Dermis microvascular lymphatic vessel endothelial cell (primary cell): ENCODE measurements at regions not wholly inside any gene's neighbourhood (a gene's known extent, or its start where the extent isn't known, plus 50 kb on each side); places are given as distances from the start of the nearest gene placed in this dataset.
"Not testable (repeated sequence)": the region's sequence is repeated elsewhere in the genome, so short reads cannot be mapped to it uniquely, and the experiment has no call there.

Source experiments
- DNase-seq, 2 donors: peaks; one replicate each; pipeline versions ENCODE4 v3.0.0 to v3.0.0-alpha.2; 2010; ENCODE audit warnings: low read depth in 2 of 2

- DNase-seq, result no peak
Measured at GRCh38 chr10:64385355-64385754, 864.2 kb downstream of the REEP3 start.

- DNase-seq, result no peak
Measured at GRCh38 chr10:64394744-64395143, 873.5 kb downstream of the REEP3 start.

- DNase-seq, result no peak
Measured at GRCh38 chr10:64396105-64396708, 875.0 kb downstream of the REEP3 start.

- no peak for DNase-seq
Measured at GRCh38 chr10:64397125-64397524, 875.9 kb downstream of the REEP3 start.

GRCh38 chr10:64408391-64409183 lies 887.4 kb downstream of the REEP3 start:
- DNase-seq, result no peak

GRCh38 chr10:64409349-64409748 lies 888.1 kb downstream of the REEP3 start:
- no peak for DNase-seq

GRCh38 chr10:64416011-64416410 lies 894.8 kb downstream of the REEP3 start:
- no peak for DNase-seq

GRCh38 chr10:64419461-64419860 lies 898.3 kb downstream of the REEP3 start:
- DNase-seq, result no peak

- no peak for DNase-seq
Measured at GRCh38 chr10:64426745-64427144, 905.5 kb downstream of the REEP3 start.

- DNase-seq, result no peak
Measured at GRCh38 chr10:64430690-64431323, 909.6 kb downstream of the REEP3 start.

- not testable (repeated sequence) for DNase-seq
Measured at GRCh38 chr10:64441872-64442271, 920.7 kb downstream of the REEP3 start.

- no peak for DNase-seq
Measured at GRCh38 chr10:64444163-64444562, 923.0 kb downstream of the REEP3 start.

- no peak for DNase-seq
Measured at GRCh38 chr10:64444564-64444963, 923.4 kb downstream of the REEP3 start.

GRCh38 chr10:64449603-64450002 lies 928.4 kb downstream of the REEP3 start:
- no peak for DNase-seq

- DNase-seq, result no peak
Measured at GRCh38 chr10:64450312-64450711, 929.1 kb downstream of the REEP3 start.

- no peak for DNase-seq
Measured at GRCh38 chr10:64454962-64455361, 933.8 kb downstream of the REEP3 start.

- DNase-seq, result no peak
Measured at GRCh38 chr10:64458306-64458705, 937.1 kb downstream of the REEP3 start.

GRCh38 chr10:64463406-64463805 lies 942.2 kb downstream of the REEP3 start:
- DNase-seq, result no peak

GRCh38 chr10:64465653-64466052 lies 944.5 kb downstream of the REEP3 start:
- no peak for DNase-seq

GRCh38 chr10:64468219-64468618 lies 947.0 kb downstream of the REEP3 start:
- DNase-seq, result no peak

- DNase-seq, result no peak
Measured at GRCh38 chr10:64476506-64476905, 955.3 kb downstream of the REEP3 start.

- DNase-seq, result no peak
Measured at GRCh38 chr10:64477791-64478190, 956.6 kb downstream of the REEP3 start.

GRCh38 chr10:64484811-64485330 lies 963.7 kb downstream of the REEP3 start:
- no peak for DNase-seq
